GM21381 (cell line): ENCODE measurements at regions not wholly inside any gene's neighbourhood (a gene's known extent, or its start where the extent isn't known, plus 50 kb on each side); places are given as distances from the start of the nearest gene placed in this dataset.

Experiments
- ATAC-seq: cut with Tn5 transposase; IDR thresholded peaks from one replicate; pipeline ENCODE4 v1.9.1; 2021; ENCODE audit warnings: mild to moderate bottlenecking, moderate library complexity; ENCODE audit not compliant: unreplicated experiment

GRCh38 chr4:149296503-149296902 lies 519.1 kb downstream of the IQCM start:
- no peak for ATAC-seq

DNA sequence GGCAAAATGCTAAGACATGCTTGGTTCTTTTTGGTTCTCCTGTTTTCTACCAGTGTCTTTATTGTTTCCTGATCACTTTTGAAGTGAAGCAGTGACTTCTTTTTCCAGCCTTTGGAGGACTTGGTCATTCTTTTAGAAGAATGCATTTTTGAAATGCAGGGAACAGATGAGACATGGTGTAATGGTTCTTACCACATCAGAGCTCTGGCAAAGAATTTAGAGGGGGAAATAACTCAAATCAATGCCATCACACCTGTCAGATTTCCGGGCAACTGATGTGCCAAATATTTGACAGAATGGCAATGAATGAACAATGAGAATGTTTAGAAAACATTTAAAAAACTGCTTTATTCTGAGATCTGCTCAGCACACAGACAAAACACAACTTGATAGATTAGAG lies 519.6 kb downstream of the IQCM start:
- no peak for ATAC-seq

- ATAC-seq, result no peak
These were observed 521.0 kb downstream of the IQCM start for GRCh38 chr4:149294601-149295000.

- ATAC-seq, result no peak
These were observed 522.5 kb downstream of the IQCM start for GRCh38 chr4:149293046-149293649.

DNA sequence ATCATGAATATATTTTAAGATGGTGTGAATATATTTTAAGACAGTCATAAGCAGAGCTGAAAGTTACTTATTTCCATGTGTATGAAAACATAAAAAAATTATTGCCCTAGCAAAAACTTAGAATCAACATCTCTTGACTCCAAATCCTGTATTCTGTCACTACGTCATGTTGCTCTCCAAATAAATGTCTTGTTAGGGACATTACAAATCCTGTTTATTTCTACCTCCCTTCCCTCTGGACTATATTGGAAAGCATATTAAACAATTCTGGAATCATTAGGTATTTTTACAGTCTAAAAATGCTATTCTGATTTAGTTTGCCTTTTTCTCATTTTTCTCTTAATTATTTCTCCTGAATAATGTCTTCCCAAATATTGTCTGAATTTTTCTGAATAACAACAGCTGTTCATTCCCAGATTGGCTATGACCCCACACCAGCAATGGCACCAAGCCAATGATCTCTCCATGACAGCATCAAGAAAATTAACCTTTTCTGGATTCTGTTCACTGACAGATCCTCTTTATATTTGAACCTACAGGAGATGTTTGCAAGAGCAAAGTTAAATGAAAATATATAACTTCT lies 523.1 kb downstream of the IQCM start:
- no peak for ATAC-seq

DNA sequence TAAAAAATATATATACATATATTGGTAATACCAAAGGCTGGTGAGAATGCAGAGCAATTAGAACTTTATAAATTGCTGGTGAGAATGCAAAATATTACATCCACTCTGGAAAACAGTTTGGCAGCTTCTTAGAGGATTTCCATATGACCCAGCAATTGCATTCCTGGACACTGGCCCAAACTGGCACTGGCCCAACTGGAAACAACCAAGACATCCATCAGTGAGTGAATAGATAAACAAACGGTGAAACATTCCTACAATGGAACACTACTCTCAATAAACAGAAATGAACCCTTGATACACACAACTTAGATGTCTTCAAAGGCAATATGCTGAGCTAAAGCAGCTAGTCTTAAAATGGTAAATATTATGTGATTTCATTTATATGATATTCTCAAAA lies 524.2 kb downstream of the IQCM start:
- ATAC-seq, result no peak

GRCh38 chr4:149280806-149281205 lies 534.8 kb downstream of the IQCM start:
- ATAC-seq, result no peak

DNA sequence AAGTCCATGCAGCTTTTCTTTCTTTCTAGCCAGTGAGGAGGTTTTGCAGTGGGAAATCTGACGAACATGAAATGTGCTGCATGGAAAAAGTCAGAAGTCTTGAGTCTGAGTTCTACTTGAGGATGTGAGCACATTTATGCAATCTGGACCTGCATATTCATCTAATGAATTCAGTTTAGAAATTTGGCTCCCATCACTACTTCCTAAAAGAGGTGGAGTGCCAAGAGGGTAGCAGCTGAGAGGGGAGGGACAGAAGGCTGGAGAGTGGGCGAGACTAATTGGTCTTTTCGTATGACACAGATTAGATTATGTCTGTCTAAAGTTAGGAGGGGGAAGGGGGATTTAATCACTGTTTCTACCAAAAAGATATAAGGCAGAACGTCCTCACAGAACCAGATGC lies 535.9 kb downstream of the IQCM start:
- no peak for ATAC-seq

DNA sequence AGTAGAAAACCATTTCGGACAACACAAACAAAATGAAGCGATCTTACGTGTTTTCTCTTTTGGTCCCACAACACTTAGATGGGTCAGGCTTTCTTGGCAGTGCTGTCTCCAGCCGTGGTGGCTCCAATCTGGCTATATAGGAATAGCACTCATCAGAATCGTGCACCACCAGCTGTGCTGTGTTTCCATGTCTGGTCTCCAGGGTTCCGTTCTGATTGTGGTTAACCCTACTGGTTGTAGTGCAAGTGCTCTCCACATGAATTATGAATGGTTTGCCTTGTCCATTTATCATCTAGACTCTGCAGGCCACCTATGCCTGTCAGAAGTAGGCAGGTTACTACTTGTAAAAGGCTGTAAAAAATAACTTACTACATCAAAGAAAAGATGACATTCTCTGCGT lies 536.3 kb downstream of the IQCM start:
- ATAC-seq, result no peak

DNA sequence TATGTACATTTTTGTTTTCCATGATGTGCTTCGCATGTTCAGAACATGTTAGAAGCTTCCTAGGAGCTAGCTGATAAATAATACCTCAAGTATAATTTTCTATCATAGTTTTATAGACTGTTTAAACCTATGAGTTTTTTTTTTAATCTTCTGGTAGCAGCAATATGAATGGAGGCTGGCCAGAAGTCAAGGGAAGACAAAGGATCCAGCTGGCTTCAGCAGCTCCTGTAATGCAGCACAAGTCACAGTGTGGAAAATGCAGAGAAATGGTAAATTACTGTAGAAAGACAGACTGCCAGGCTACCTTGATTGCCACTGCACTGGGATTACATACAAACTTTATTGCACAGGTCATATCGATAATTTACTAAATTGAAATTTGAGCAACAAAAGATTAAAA lies 537.9 kb downstream of the IQCM start:
- no peak for ATAC-seq

GRCh38 chr4:149269835-149270234 lies 545.8 kb downstream of the IQCM start:
- ATAC-seq, result no peak

- ATAC-seq, result no peak
These were observed 549.3 kb downstream of the IQCM start for GRCh38 chr4:149266301-149266700.

DNA sequence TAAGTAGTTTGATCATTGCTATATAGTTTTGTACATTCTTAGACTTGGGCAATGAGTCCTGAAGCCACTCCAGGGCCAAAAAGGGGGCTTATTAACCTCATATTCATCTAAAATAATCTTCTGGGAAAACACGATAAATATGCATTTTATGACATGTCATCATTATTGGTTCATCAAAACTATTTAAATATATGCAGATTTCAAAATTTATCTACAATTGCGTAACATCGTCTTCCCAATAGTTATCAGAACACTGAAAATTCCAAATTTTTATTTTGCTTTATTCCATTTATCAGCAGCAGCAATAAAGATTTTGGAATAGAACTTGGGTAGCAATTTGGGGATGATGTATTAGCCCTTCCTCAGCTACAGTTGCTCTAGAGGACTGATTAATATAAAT lies 550.0 kb downstream of the IQCM start:
- ATAC-seq, result no peak

DNA sequence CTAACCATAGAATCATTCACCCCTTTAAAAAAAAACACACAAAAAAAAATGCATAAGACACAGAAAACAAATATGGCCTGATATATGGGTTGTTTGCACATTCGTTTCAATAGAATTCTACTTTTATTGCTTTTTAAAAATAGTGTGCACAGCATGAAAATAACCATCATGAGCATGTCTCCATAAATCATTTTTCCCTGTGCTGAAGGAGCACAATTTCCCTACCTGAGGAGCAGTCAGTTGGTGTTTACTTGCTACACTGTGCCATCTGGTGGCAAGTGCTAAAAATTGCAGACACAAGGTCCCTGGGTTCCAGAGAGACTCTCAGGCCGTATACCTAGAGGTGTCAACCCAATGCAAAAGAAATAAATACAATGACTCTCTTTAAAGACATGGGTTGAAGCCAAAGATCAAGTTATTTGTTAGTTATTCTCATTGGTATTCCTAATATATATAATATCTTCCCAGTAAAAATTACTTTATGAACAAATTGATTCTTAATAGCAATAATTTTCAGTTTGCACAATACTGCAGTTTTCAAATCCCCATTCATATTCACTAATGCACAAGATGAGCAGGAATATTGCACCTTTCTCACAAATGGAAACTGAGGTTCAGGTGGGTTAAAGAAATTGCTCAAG lies 551.4 kb downstream of the IQCM start:
- peak; percentile 84 for ATAC-seq

DNA sequence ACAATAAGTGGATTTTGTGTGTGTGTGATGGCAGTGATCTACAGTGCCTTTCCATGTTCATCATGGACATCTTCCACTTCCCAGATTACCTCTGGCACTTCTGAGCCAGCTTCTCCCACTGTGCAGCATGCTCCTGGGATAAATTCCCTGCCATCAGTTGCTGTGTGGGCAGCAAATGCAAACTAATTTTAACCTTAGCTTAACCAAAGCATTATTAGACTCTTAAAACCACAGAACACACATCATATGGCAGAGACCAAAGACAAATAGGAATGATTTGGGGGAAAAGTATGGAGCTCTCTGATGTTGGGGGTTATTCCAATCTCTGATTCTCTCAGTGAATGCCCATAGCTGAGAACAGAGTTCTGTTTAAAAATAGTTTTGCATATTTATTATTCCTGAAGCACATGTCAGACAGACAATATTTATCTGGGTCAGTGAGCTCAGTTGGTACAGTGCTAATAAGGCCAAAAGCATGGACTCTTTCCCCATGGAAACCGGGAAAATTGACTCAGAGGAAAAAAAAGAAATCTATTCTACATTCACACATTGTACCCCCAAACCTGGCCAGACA lies 567.4 kb downstream of the IQCM start:
- ATAC-seq, result no peak

- no peak for ATAC-seq
These were observed 568.5 kb downstream of the IQCM start for GRCh38 chr4:149247164-149247563.

GRCh38 chr4:149245333-149245732 lies 570.3 kb downstream of the IQCM start:
- ATAC-seq, result no peak

GRCh38 chr4:149238097-149238496 lies 577.5 kb downstream of the IQCM start:
- ATAC-seq, result no peak

DNA sequence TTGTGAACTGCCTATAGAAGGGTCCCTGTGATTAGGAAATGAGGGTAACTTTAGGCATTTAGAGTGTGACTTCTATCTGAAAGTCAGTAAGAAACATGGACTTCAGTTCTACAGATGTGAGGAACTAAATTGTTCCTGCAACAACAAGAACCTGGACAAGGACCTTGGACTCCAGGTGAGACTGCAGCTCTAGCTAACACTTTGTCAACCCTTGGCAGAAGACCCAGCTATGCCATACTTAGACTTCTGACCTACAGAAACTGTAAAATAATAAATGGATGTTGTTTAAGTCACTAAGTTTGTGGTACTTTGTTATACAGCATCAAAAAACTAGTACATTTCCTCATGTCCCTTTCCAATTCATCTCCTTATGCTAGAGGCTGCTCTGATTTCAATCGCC lies 580.8 kb downstream of the IQCM start:
- ATAC-seq, result no peak

- no peak for ATAC-seq
These were observed 592.0 kb downstream of the IQCM start for GRCh38 chr4:149223659-149224058.

- no peak for ATAC-seq
These were observed 597.0 kb downstream of the IQCM start for GRCh38 chr4:149218672-149219071.

- no peak for ATAC-seq
These were observed 601.3 kb downstream of the IQCM start for GRCh38 chr4:149214301-149214700.
